H54 (cell line): ENCODE measurements at regions not wholly inside any gene's neighbourhood (a gene's known extent, or its start where the extent isn't known, plus 50 kb on each side); places are given as distances from the start of the nearest gene placed in this dataset.

Experiments
- DNase-seq: peaks from one replicate; pipeline ENCODE4 v3.0.0; 2011; ENCODE audit warnings: low spot score, mixed read lengths; ENCODE audit not compliant: insufficient read length
- FAIRE-seq: peaks from 3 replicates; lab custom pipeline; 2011; peaks lifted over from hg19 to GRCh38; lab: Jason Lieb, UNC
- POLR2A ChIP-seq: IDR thresholded peaks from 2 replicates; pipeline ENCODE4 v1.6.1; 2011; ENCODE audit warnings: low read depth, mild to moderate bottlenecking, low read length

GRCh38 chr11:92837595-92837994, 131.9 kb upstream of the MTNR1B start:
- no peak for FAIRE-seq
- TF ChIP-seq POLR2A: no peak
- DNase-seq: no peak

GRCh38 chr11:92838759-92839310, 130.6 kb upstream of the MTNR1B start:
- FAIRE-seq (no peak), DNase-seq (no peak)
- TF ChIP-seq POLR2A: no peak

GRCh38 chr11:92839450-92839849, 130.0 kb upstream of the MTNR1B start:
- TF ChIP-seq POLR2A: no peak
- FAIRE-seq (no peak), DNase-seq (no peak)

GRCh38 chr11:92841719-92842118, 127.7 kb upstream of the MTNR1B start:
- no peak for TF ChIP-seq POLR2A
- DNase-seq: no peak
- no peak for FAIRE-seq

- TF ChIP-seq POLR2A: no peak
- DNase-seq: no peak
- no peak for FAIRE-seq
These were observed 126.0 kb upstream of the MTNR1B start for GRCh38 chr11:92843455-92843854.

- no peak for TF ChIP-seq POLR2A
- DNase-seq (no peak), FAIRE-seq (no peak)
These were observed 125.3 kb upstream of the MTNR1B start for GRCh38 chr11:92844197-92844596.

- no peak for FAIRE-seq
- TF ChIP-seq POLR2A: no peak
- no peak for DNase-seq
These were observed 124.1 kb upstream of the MTNR1B start for GRCh38 chr11:92845390-92845789.

- DNase-seq: no peak
- no peak for TF ChIP-seq POLR2A
- FAIRE-seq: no peak
These were observed 123.6 kb upstream of the MTNR1B start for GRCh38 chr11:92845805-92846204.

- no peak for FAIRE-seq
- TF ChIP-seq POLR2A: no peak
- no peak for DNase-seq
These were observed 122.8 kb upstream of the MTNR1B start for GRCh38 chr11:92846491-92847125.

- DNase-seq (no peak), FAIRE-seq (no peak)
These were observed 120.9 kb upstream of the MTNR1B start for GRCh38 chr11:92848578-92848977.

GRCh38 chr11:92850296-92850826, 119.1 kb upstream of the MTNR1B start:
- TF ChIP-seq POLR2A: no peak
- DNase-seq: no peak
- FAIRE-seq: no peak

More at GRCh38 chr11:92848578-92848977, 120.9 kb upstream of the MTNR1B start:
- TF ChIP-seq POLR2A: no peak

GRCh38 chr11:92852229-92852628, 117.2 kb upstream of the MTNR1B start:
- no peak for TF ChIP-seq POLR2A
- DNase-seq: no peak
- no peak for FAIRE-seq

GRCh38 chr11:92852946-92853345, 116.5 kb upstream of the MTNR1B start:
- TF ChIP-seq POLR2A: no peak
- FAIRE-seq: no peak
- DNase-seq: no peak

GRCh38 chr11:92854162-92854561, 115.3 kb upstream of the MTNR1B start:
- no peak for FAIRE-seq
- no peak for DNase-seq
- TF ChIP-seq POLR2A: no peak

GRCh38 chr11:92854952-92855351, 114.5 kb upstream of the MTNR1B start:
- DNase-seq (no peak), FAIRE-seq (no peak)
- TF ChIP-seq POLR2A: no peak
